ENCODE measurements at regions not wholly inside any gene's neighbourhood (a gene's known extent, or its start where the extent isn't known, plus 50 kb on each side); places are given as distances from the start of the nearest gene placed in this dataset.

GRCh38 chr6:144410059-144410458 is 124.9 kb downstream of the UTRN start:
- no peak overlapping the region for H3K4me3 ChIP-seq (ENCODE audit: extremely low read depth in 1 of 4, insufficient read depth in 2 of 4, low read depth in 3 of 4, low read length in 4 of 4)
- peaks cover 0 to 18% of the 10 kb centered on the region in 2 experiments; a peak in 3 of 4 replicates for H3K79me2 ChIP-seq (ENCODE audit: control insufficient read depth in 1 of 2, insufficient read depth in 2 of 2, low read length in 2 of 2)
- H3K27ac ChIP-seq (ENCODE audit: low read depth, low read length): no peak overlapping the region
- no peak overlapping the region for H3K4me2 ChIP-seq (ENCODE audit: insufficient read depth in 1 of 2, low read depth in 2 of 2, low read length in 2 of 2)
- ChIA-PET CTCF (ENCODE audit: partially characterized antibody) (interaction anchor here (0.6 to 0.7 kb wide), 2 partner anchors 21 to 106 kb away, joined by 3 read pairs; no protein-coding TSS in a partner anchor), POLR2A (ENCODE audit: partially characterized antibody) (interaction anchor here (0.6 to 1.4 kb wide), 3 partner anchors 89 to 146 kb away, joined by 3 read pairs; no protein-coding TSS in a partner anchor)
- no peak overlapping the region for H4K5ac ChIP-seq (ENCODE audit: insufficient read length, low read depth, low read length)
- no peaks in the 10 kb centered on the region for H3K27me3 ChIP-seq (replicated peaks in 1 of 4; ENCODE audit: control insufficient read depth in 3 of 4, extremely low read depth in 1 of 4, insufficient read depth in 3 of 4, low read length in 3 of 4)
- FAIRE-seq: no peak
- no peaks in the 10 kb centered on the region for H3K4me1 ChIP-seq (replicated peaks in 1 of 4; ENCODE audit: control insufficient read depth in 3 of 4, insufficient read depth in 4 of 4, low read length in 3 of 4)
- no peak overlapping the region for H3K56ac ChIP-seq (replicated peaks; ENCODE audit: insufficient read length, low read depth, low read length)
- no peak overlapping the region for H2BK12ac ChIP-seq (ENCODE audit: low read depth, low read length)
- no peak overlapping the region for H3K18ac ChIP-seq (ENCODE audit: extremely low read depth, low read length)
- no peaks in the 10 kb centered on the region for H3K36me3 ChIP-seq (ENCODE audit: control insufficient read depth in 2 of 4, insufficient read depth in 4 of 4, low read length in 3 of 4)
- no peak for DNase-seq (ENCODE audit: low read depth in 1 of 2, low spot score in 2 of 2)
- no peak overlapping the region for H3K23ac ChIP-seq (ENCODE audit: insufficient read length)
- no peaks in the 10 kb centered on the region for H3K79me1 ChIP-seq (ENCODE audit: low read depth, low read length)
- no peaks in the 10 kb centered on the region for H4K20me1 ChIP-seq (replicated peaks in 1 of 2; ENCODE audit: control insufficient read depth in 1 of 2, insufficient read depth in 2 of 2, low read length in 2 of 2)
- no peak overlapping the region for H4K91ac ChIP-seq (replicated peaks; ENCODE audit: insufficient read length, low read length)
- no peak overlapping the region for H2BK15ac ChIP-seq (ENCODE audit: low read length)
- H2BK20ac ChIP-seq (ENCODE audit: low read length): no peak overlapping the region
- no peak overlapping the region for H2AFZ ChIP-seq (ENCODE audit: low read length)
- H2AK5ac ChIP-seq (ENCODE audit: low read depth, low read length): no peak overlapping the region
- no peak overlapping the region for H2BK120ac ChIP-seq (replicated peaks; ENCODE audit: low read depth, low read length)
- H2BK5ac ChIP-seq (ENCODE audit: low read depth, low read length): no peak overlapping the region
- no peaks in the 10 kb centered on the region for H3K9me3 ChIP-seq (ENCODE audit: insufficient read depth in 2 of 2, low read depth in 1 of 2, low read length in 1 of 2)
- no peak overlapping the region for H3K9ac ChIP-seq (replicated peaks in 1 of 4; ENCODE audit: extremely low read depth in 1 of 4, low read depth in 3 of 4, low read length in 3 of 4)
- H4K8ac ChIP-seq (ENCODE audit: extremely low read depth, insufficient read depth, low read length): no peak overlapping the region
- H3K14ac ChIP-seq (ENCODE audit: insufficient read length): no peak overlapping the region
- H3K4ac ChIP-seq (replicated peaks; ENCODE audit: insufficient read length, low read depth, low read length): no peak overlapping the region
- H3K23me2 ChIP-seq (ENCODE audit: low read depth, low read length): no peaks in the 10 kb centered on the region
- no peak for TF ChIP-seq CTCF (IDR thresholded peaks at IDR 0.05; ENCODE audit: control extremely low read depth in 1 of 3, insufficient read depth in 1 of 3, low read depth in 1 of 3, low read length in 3 of 3)
- TF ChIP-seq E2F6 (IDR thresholded peaks at IDR 0.05): no peak
- TF ChIP-seq BACH1 (IDR thresholded peaks at IDR 0.05; ENCODE audit: low read length): no peak
- TF ChIP-seq TEAD4 (IDR thresholded peaks at IDR 0.05; ENCODE audit: low read depth, low read length): no peak
- TF ChIP-seq RAD21 (IDR thresholded peaks at IDR 0.05 in 1 of 2, conservative IDR thresholded peaks at IDR 0.05 in 1 of 2; ENCODE audit: low read depth in 2 of 2, low read length in 2 of 2): no peak
- TF ChIP-seq YY1 (IDR thresholded peaks at IDR 0.05; ENCODE audit: low read depth, low read length): no peak
- TF ChIP-seq POU5F1 (IDR thresholded peaks at IDR 0.05; ENCODE audit: low read depth, low read length): no peak
- no peak for TF ChIP-seq RFX5 (IDR thresholded peaks at IDR 0.05; ENCODE audit: borderline replicate concordance, low read depth, low read length)
- TF ChIP-seq RNF2 (IDR thresholded peaks at IDR 0.05; ENCODE audit: borderline replicate concordance, low read depth, low read length, missing control alignments, poor library complexity, severe bottlenecking): no peak
- TF ChIP-seq SIX5 (IDR thresholded peaks at IDR 0.05; ENCODE audit: low read depth, low read length): no peak
- TF ChIP-seq JUN (IDR thresholded peaks at IDR 0.05; ENCODE audit: low read depth, low read length): no peak
- TF ChIP-seq MAX (IDR thresholded peaks at IDR 0.05): no peak

Data from H1 (cell line).